ENCODE measurements at regions not wholly inside any gene's neighbourhood (a gene's known extent, or its start where the extent isn't known, plus 50 kb on each side); places are given as distances from the start of the nearest gene placed in this dataset.
"Not testable (repeated sequence)": the region's sequence is repeated elsewhere in the genome, so short reads cannot be mapped to it uniquely, and the experiment has no call there.

DNA sequence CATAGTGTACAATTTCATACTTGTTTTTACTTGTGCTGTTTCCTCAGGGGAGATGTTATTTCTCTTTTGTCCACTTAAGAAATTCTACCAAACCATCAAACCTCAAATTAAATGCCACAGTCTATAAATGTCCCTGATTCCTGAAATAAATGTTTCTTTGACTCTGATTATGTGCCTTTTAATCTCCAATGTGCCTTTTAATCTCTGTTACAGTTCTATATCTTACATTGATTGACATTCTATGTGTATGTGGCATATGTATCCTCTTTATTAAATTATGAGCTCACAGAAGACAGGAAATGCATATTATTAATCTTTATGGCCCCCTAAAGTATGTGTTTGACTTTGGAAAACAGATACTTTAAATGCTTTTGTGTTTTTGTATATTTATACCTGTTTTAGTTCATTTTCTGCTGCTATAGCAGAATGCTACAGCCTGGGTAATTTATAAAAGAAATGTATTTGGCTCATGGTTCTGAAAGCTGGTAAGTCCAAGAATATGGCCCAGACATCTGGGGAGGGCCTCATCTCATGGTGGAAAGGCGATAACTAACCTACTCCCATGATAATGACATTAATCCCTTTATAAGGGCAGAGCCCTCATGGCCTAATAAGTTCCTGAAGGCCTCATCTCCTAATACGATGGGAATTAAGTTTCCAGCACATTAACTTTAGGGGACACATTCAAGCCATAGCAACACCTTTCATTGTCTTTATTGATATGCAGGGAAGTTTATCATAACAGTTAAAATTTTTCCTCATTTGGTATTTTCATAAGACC is 403.9 kb downstream of the LIG4 start:
- ATAC-seq, result no peak

DNA sequence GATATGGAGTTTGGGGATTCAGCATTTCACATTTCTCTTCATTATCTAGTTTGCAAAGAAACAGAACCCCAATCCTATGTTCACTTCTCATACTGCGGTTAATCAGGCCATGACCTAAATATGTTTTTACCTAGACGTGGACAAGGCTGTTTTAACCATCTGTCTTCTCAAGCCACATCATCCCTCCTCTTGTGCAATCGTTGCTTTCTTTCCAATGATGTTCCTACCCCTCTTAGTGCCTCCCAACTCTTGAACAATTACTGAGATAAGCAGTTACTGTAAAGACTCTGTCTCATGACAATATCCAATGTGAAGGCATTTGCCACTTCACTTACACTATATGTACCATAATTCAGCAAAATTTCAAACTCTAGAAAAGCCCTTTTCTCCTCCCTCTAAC is 406.2 kb downstream of the LIG4 start:
- ATAC-seq, result no peak

DNA sequence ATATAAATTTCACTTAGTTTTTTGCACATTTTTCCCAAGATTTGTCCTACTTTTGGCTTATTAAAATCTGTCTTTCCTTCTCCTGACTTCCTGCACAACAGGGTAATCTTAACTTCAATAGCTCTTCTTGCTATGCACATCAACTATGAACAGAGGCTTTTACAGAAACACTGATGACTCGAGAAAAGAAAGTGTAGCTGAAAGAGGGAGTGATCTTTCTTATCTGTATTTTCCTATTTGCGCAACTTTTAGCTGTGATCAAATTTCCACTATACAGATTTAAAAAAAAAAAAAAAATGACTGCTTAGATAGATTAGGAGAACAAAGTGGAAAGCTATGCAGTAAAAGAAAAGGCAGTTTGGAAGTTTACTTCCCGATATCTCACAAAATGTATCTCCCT is 406.9 kb downstream of the LIG4 start:
- no peak for ATAC-seq

DNA sequence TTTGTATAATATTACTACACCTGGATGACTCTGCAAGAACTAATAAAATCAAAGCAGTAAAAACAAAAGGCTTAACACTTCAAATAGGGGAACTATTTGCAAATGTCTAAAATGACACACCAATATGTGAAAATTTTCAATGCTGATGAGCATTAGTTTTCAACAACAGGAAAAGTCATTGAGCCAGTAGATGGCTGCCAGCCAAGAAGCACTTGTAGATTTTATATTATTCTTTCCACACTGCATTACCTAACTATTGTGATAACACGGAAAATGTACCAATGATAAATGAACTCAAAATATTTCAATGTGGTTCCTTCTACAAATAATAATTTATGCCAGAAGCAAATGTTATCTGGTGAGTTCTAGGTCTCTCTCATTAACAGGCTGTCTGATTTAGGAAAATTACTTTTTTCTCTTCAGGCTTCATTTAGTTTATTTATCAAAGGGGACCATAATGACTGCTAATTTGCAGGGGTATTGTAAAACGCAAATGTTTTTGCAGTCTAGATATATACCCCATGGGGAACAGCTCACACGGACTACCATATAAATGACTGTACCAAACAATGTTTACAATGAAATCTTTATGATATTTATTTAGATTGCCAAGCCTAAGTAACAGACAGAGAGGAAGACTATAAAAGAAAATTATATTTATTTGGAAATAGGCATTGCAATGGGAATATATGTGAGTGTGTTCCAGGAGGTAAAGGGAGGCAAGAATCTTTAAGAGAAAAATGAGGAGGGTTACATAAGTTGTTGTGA is 407.8 kb downstream of the LIG4 start:
- ATAC-seq, result no peak

DNA sequence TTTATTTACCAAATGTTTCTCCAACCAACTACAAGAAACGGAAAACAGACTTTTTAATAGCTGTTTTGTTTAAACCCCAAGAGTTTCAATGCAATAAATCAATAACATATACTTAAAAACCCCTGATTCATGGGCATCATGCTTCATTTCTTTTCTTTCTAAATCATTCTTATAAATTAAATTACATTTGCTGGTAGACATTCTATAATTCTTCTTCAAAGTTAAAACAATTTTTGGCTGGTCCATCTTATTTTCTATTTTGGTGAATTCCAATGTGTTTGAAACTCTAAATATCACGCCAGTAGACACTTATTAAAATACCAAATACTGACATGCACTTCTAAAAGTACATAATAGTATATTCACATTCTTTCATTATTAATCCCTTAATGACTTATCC is 408.6 kb downstream of the LIG4 start:
- no peak for ATAC-seq

DNA sequence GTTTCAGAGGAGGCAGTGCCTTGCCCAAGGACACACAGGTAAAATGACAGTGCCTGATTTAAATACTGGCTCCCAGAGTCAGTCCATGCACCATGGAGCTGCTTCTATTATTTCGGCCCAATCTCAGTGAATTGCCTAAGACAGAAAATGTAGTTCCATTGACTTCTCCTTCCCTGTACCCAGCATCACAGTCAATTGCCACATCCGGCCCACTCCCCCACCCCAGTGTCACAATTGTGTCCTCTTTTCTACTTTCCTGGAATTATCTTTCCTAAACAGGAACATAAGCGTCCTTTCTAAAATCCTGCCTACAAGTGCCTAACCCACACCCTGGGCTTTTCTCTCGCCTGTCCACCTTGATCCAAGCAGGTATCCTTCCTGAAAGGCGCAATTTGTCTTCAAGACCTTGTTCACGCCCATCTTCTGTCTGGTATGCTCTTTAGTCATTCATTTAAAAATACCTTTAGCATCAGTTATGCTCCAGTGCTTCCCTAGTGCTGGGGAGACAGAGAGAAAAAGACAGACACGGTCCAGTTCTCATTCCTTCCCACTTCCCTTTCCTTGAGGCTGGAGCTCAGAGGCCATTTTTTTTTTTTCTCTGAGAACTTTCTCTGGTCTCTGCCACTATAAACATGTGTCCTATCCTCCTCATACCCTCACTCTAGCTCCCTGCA is 411.4 kb downstream of the LIG4 start:
- no peak for ATAC-seq

DNA sequence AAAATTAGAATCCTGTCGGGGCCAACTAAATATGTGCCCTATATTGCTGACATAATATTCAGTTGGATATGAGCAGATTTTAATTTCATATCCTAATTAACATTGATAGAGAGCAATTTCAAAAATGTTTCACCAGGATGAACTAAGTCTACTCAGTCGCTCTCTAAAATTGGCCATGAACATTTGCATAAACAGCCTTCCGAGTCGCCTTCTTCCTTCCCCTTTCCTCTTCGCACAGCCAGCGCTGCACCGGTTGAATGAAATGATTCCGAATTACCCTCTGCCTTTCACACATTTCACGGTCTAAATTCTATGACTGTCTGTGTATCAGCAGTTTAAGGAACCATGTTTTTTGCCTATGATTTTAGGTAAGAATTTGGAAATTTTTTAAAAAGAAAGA is 413.7 kb downstream of the LIG4 start:
- ATAC-seq, result no peak

DNA sequence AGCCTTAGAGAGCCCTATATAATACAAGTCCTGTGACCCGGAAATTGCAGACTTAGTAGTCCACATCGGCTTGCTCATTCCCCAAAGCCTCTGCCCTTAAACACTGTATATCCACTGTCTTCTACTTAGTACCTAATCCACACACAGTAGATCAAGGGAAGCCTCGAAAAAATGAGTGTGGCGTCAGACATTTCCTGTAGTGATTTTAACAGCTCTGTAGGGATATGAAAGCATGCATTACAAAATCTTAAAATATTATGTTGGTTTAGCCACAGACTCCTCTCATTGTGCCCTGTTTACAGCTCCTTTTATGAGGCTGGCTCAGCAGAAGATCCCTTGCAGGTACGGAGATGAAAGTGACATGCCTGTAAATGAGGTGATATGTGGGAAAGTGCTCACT is 416.3 kb downstream of the LIG4 start:
- no peak for ATAC-seq

DNA sequence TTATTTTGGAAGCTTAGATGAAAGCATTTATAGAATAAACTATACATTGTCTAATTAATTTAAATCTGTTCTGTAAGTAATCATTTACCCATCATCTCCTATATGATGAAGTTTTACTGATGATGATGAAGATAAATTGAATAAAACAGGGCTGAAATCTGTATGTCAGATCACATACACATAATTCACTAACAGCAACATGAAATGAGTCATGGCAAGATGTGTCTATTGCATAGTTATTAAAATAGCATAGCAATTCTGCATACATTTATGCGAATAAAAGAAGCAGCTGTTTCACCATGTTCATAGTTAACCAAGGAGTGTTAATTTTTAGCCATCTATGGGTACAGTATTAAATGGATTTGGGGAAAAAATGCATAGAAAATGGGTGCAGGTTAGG is 424.9 kb downstream of the LIG4 start:
- ATAC-seq, result no peak

DNA sequence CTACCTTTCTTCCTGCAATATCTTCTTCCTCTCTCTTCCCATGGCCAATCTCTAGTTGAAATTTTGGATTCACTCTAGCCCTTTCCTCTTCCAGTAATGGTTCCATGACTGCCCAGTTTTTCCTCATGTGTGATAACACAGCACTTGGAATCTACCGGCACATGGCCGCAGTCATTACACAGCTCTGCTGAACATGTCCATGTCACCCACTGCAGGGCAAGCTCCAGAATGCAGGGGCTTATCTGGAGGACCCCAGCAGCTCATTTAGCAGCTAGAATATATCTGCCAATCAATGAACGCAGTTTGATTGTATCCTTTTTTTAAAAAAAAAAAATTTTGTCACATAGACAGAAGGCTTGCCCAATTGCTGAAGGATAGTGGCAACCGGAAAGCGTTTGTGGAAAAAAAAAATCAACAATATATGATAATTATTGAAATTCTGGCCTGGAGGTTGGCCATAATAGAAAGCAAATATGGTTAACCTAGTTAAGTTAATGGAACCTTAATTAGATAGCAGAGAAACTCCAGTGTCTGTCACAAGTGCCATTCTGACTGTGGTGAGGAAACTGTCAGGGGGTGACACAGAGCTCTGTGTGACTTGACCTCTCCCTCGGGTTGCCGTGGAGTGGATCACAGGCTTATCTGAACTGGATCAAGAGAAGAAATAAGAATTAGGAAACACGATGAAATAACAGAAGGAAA is 426.7 kb downstream of the LIG4 start:
- no peak for ATAC-seq

DNA sequence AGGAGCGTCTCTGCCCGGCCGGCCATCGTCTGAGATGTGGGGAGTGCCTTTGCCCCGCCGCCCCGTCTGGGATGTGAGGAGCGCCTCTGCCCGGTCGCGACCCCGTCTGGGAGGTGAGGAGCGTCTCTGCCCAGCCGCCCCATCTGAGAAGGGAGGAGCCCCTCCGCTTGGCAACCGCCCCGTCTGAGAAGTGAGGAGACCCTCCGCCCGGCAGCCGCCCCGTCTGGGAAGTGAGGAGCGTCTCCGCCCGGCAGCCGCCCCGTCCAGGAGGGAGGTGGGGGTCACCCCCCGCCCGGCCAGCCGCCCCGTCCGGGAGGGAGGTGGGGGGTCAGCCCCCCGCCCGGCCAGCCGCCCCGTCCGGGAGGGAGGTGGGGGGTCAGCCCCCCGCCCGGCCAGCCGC is 432.7 kb downstream of the LIG4 start:
- not testable (repeated sequence) for ATAC-seq

DNA sequence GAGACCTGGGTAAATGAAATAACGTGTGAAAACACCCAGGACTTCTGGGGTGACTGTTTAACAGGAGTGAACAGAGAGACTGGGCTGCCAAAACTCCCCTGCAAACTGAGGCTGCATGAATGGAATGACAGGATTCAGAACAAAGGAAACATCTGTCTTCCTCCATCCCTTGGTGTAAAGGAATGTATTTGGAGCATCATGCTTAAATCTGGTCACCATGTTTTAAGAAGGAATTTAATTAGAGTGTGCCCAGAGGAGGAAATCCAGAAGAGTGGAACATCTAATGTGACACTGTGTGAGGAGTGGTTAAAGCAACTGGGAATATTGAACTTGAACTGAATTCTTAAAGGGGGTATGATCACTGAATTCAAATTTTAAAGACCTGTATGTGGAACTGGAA is 437.2 kb downstream of the LIG4 start:
- no peak for ATAC-seq

DNA sequence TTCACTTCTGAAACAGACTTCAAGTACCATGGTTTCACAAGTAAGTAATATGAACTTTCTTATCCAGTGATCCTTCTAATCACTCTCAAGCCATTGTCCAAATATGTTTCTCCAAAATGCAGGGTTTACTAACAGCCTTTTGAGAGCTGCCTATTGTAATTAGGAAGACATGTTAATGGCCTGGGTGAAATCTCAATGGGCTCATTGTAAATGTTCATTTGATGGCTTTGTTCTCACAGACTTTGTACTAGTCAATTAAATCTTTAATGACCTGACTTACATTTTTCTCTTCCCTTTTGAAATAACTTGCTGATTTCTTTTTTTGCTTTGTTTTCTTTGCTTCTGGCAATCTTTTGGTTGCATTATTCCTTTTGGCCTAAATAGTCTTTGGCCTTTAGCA is 444.8 kb downstream of the LIG4 start:
- no peak for ATAC-seq

DNA sequence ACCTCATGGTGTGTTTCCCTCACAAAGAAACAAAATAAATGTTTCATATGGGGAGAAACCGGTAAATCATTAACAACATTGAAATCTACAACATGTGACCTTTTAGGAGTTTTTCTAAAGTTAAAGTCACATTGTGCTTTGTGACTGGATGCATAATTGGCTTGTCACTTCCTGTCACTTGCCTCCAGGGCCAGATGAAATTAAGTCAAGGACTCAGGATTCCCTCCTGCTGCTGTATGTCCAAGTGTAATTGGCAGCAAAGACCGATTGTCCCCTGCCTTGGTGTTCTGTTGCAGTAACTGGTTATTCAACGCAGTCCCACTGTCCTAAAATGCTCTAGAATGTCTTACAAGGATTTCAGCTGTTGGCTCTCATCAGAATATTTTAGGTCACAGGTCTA is 448.2 kb downstream of the LIG4 start:
- no peak for ATAC-seq

DNA sequence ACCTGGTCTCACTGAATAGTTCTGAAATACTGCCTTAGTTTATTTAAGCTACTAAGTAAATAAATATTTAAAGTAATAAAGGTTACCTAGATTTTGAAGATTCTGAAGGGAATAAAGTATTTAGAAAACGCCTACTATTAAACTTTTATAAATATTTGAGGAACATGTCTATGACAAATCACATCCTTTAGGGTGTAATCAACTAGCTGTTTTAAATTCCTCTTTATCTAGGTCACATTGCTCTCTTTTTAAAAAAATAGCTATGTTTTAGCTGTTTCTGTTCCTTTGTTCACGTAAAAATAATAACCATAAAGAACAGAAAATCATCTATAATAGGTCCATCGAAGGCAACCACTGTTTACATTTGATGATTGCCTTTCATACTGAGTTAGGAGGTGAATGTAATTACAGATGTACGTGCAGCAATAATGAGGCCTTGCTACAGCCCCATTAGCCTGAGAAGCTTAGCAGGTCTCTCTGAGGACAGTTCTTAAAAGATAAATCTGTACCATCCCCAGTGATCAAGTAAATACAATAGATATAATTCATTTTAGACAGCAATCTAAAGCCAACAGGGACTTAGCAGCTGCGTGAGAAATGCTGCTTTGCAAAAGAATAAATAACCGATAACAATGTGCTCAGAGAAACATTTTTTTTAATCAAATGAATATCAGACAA is 449.5 kb downstream of the LIG4 start:
- no peak for ATAC-seq

DNA sequence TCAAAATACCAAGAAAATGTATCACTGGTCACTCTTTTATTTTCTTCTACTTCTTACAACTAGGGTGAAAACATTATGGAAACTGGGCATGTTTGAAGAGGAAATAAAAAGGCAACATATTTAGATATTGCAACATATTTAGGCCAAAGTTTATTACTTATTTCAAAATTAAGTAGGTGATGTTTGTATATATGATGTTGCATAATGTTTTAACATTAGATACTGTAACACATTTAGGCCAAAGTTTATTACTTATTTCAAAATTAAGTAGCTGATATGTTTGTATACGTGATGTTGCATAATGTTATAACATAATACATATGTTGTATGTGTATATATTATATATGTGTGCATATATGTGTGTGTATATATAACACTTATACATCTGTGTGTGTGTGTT is 451.3 kb downstream of the LIG4 start:
- no peak for ATAC-seq

DNA sequence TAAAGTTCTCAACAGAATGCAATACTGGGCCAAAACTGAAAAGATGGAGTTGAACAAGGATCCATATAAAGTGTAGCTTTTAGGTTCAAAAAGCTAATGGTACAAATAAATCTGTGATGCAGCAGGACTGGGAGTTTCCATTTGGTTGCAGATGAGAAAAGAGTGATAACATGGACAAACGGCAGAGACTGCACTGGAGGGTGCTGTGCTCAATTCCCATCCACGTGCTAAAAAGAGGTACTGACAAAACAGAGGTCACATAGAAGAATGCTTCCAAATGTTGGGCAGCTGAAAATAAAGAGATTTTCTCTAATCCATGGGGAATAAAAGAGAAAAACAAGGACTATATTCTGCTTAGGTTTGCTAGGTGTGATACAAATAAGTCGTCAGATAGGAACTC is 461.6 kb downstream of the LIG4 start:
- ATAC-seq, result no peak

DNA sequence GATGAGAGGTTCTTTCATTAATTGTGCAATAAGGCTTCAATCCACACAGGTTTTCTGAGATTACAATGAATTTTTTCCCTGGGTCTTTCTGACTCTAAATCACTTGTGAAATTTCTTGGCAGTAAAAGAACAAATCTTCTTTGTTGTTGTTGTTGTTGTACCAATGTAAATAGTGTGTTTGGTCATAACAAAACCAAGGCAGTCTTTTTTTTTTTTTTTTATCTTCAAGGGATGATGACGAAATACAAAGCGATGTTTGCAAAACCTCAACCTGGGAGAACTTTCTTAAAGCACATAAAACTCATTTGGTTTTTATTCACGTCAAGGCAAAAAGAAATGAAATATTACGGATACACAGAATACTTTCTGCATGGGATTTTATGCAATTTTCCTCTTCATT is 462.0 kb downstream of the LIG4 start:
- no peak for ATAC-seq

DNA sequence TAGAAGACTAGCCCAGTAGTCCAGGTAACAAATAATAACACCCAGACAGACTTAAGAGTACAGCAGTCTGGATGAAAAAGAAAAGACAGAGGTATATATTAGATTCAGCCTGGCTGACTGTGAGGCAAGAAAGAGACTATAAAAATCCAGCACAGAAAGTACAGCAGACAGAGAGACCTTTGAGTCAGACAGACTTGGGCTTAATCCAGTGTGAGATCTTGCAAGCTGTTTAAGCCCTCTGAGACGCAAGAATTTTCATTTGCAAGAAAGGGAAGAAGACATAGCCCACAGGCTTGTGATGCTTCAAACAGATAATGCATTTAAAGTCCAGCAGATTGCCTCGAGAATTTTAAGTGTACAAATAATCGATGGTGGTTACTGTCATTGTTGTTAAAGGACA is 471.4 kb downstream of the LIG4 start:
- ATAC-seq, result no peak

DNA sequence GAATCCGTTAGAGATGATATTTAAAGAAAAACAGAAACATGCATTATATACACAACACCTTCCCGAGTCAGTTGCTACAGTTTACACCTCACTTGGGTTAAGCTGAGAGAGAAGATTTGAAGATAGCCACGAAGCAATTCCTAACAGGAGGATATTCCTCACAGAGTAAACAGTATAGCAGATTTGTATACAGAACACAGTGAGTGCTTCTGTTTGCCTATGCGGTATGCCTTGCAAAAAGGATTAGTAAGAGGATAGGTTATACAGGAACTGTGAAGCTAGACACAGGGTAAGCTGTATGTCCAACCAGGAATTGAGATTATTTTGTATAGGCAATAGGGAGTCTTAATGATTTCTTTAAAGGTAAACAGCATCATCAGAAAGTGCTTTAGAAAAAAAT is 471.8 kb downstream of the LIG4 start:
- no peak for ATAC-seq

DNA sequence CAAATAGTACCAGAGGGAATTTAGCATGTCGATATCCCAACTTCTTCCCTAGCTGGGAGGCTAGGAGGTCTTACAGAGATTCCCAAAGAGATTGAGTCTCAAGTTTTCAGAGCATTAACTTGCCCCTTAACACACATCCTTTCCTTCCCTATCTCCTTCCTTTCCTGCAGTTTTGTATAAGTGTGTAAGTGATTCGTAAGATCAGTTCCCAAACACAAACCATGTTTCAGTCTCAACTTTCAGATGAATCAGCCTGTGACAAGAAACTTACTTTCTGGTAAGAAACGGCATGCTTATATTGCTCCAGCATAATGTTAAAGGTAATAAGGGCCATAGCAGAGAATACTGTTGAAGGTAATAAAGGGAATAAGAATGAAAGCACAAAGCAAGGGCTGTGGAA is 472.2 kb downstream of the LIG4 start:
- ATAC-seq, result no peak

DNA sequence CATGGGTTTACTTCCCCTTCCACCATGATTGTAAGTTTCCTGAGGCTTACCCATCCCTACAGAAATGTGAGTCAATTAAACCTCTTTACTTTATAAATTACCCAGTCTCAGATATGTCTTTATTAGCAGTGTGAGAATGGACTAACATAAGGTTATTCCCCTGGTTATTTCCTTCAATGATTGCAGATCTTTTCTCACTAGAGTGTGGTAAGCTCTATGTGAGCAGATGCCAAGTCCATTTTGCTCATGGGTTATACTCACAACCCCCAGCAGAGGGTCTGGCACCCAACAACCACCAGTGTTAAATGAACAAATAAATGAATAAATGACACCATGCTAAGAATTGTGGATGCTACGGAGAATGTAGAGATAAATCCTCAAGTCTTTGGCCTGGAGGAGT is 472.8 kb downstream of the LIG4 start:
- no peak for ATAC-seq

DNA sequence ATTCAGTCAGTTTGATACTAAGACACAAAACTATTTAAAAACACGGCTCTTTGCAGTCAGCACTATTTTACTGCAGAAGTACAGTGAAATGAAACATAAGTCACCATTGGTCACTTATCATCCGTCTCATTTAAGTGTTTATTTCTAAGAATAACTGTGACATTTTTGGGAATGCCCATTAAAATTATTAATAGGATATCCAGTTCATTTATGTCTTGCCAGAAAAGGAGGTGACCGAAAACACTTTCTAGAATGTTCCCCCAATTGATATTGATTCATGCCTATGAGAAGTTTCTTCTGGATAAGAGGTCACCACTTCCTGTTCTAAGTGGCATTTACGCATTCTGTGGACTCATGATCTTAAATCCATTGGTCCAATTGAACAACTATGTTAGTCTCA is 477.3 kb downstream of the LIG4 start:
- ATAC-seq, result no peak

Data from esophagus mucosa (tissue), 1 donor.